PFSK-1 (cell line): ENCODE measurements at regions not wholly inside any gene's neighbourhood (a gene's known extent, or its start where the extent isn't known, plus 50 kb on each side); places are given as distances from the start of the nearest gene placed in this dataset.

Experiments used
- FOXP2 ChIP-seq: optimal IDR thresholded peaks from 2 replicates; pipeline ENCODE3; 2011; ENCODE audit warnings: borderline replicate concordance, control low read depth, inconsistent platforms; ENCODE audit not compliant: insufficient read depth; ENCODE audit errors: extremely low read length, extremely low read depth
- POLR2AphosphoS5 ChIP-seq: IDR thresholded peaks from 2 replicates; pipeline ENCODE4 v1.6.1; 2012; ENCODE audit warnings: low read depth, mild to moderate bottlenecking, control low read depth, low read length, moderate library complexity
- REST ChIP-seq, 2 experiments: IDR thresholded peaks; 2 replicates each; pipeline versions ENCODE4 v1.6.1 to v1.8.0; 2011 to 2012; ENCODE audit warnings: low read depth in 2 of 2, low read length in 2 of 2, control low read depth in 1 of 2, inconsistent platforms in 1 of 2, mild to moderate bottlenecking in 1 of 2, moderate library complexity in 1 of 2; ENCODE audit not compliant: insufficient read depth in 1 of 2
- SIN3A ChIP-seq: IDR thresholded peaks from 2 replicates; pipeline ENCODE4 v1.6.1; 2012; ENCODE audit warnings: mild to moderate bottlenecking, low read length, moderate library complexity, borderline replicate concordance; ENCODE audit not compliant: insufficient read depth
- TAF1 ChIP-seq: IDR thresholded peaks from 2 replicates; pipeline ENCODE4 v1.6.1; 2012; ENCODE audit warnings: low read length, control low read depth, borderline replicate concordance; ENCODE audit not compliant: insufficient read depth

- TF ChIP-seq FOXP2 (no peak), TAF1 (no peak), POLR2AphosphoS5 (no peak), REST (IDR thresholded peaks at IDR 0.05; ENCODE audit: insufficient read depth in 1 of 2, low read depth in 2 of 2, low read length in 2 of 2) (no peak), SIN3A (no peak)
Measured at GRCh38 chr5:33261305-33261704, 179.5 kb upstream of the TARS1 start.

GRCh38 chr5:33261747-33262146 lies 179.0 kb upstream of the TARS1 start:
- TF ChIP-seq POLR2AphosphoS5 (no peak), TAF1 (no peak), REST (IDR thresholded peaks at IDR 0.05; ENCODE audit: insufficient read depth in 1 of 2, low read depth in 2 of 2, low read length in 2 of 2) (no peak), SIN3A (no peak), FOXP2 (no peak)

- TF ChIP-seq REST (IDR thresholded peaks at IDR 0.05; ENCODE audit: insufficient read depth in 1 of 2, low read depth in 2 of 2, low read length in 2 of 2) = no peak
- no peak for TF ChIP-seq FOXP2
- no peak for TF ChIP-seq SIN3A
- no peak for TF ChIP-seq POLR2AphosphoS5
- TF ChIP-seq TAF1 = no peak
Measured at GRCh38 chr5:33267801-33268200, 173.0 kb upstream of the TARS1 start.

GRCh38 chr5:33268374-33268773 lies 172.4 kb upstream of the TARS1 start:
- TF ChIP-seq REST (IDR thresholded peaks at IDR 0.05; ENCODE audit: insufficient read depth in 1 of 2, low read depth in 2 of 2, low read length in 2 of 2) (no peak), TAF1 (no peak), FOXP2 (no peak), POLR2AphosphoS5 (no peak), SIN3A (no peak)

GRCh38 chr5:33270671-33271070 lies 170.1 kb upstream of the TARS1 start:
- TF ChIP-seq REST (IDR thresholded peaks at IDR 0.05; ENCODE audit: insufficient read depth in 1 of 2, low read depth in 2 of 2, low read length in 2 of 2) (no peak), FOXP2 (no peak), SIN3A (no peak), POLR2AphosphoS5 (no peak)
